ENCODE measurements at regions not wholly inside any gene's neighbourhood (a gene's known extent, or its start where the extent isn't known, plus 50 kb on each side); places are given as distances from the start of the nearest gene placed in this dataset.
"Not testable (repeated sequence)": the region's sequence is repeated elsewhere in the genome, so short reads cannot be mapped to it uniquely, and the experiment has no call there.

DNA sequence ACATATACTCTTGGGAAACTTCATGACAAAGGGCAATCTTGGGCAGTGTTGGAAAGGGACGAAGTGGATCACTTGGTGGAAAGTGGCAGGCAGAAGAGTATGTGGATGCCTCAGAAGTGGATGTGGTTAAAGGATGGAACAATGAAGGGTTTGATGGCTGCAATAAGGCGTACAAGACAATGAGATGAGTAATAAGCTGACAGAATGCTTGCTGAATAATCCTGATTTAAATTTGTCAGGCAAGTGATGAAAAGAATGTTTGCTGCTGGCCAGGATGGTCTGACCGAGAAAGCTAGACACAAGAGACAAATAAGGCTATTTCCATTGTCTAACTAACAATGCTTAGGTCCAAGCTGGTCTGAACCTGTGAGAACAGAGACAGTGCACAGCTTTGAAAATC is 61.6 kb upstream of the CEP85L start:
- Histone ChIP-seq H3K36me3 (replicated peaks) (no peaks in the 10 kb centered on the region), H3K4me3 (no peak overlapping the region), H3K4me1 (no peaks in the 10 kb centered on the region), H3K27me3 (ENCODE audit: low read depth) (no peaks in the 10 kb centered on the region), H3K9me3 (no peaks in the 10 kb centered on the region)
- in situ Hi-C loops (cut with MboI; ENCODE audit: low sequenced_read_pairs): no loop called here
- no peak for DNase-seq (ENCODE audit: low spot score in 2 of 2)

- in situ Hi-C loops (cut with MboI; ENCODE audit: low sequenced_read_pairs): no loop called here
- peaks cover 3% of the 10 kb centered on the region; the same call in 1 of the 2 replicates for H3K4me1 ChIP-seq
- DNase-seq (ENCODE audit: low spot score in 2 of 2): no peak
- no peaks in the 10 kb centered on the region for H3K36me3 ChIP-seq (replicated peaks)
- H3K4me3 ChIP-seq: no peak overlapping the region
- no peaks in the 10 kb centered on the region for H3K27me3 ChIP-seq (ENCODE audit: low read depth)
- no peaks in the 10 kb centered on the region for H3K9me3 ChIP-seq
Measured at GRCh38 chr6:118710616-118711015, 59.2 kb upstream of the CEP85L start.

GRCh38 chr6:118709859-118710350 is 58.5 kb upstream of the CEP85L start:
- peaks cover 3% of the 10 kb centered on the region; the same call in 1 of the 2 replicates for H3K4me1 ChIP-seq
- no peak for DNase-seq (ENCODE audit: low spot score in 2 of 2)
- H3K4me3 ChIP-seq: no peak overlapping the region
- no peaks in the 10 kb centered on the region for H3K27me3 ChIP-seq (ENCODE audit: low read depth)
- no peaks in the 10 kb centered on the region for H3K36me3 ChIP-seq (replicated peaks)
- no peaks in the 10 kb centered on the region for H3K9me3 ChIP-seq
- in situ Hi-C loops (cut with MboI; ENCODE audit: low sequenced_read_pairs): no loop called here

DNA sequence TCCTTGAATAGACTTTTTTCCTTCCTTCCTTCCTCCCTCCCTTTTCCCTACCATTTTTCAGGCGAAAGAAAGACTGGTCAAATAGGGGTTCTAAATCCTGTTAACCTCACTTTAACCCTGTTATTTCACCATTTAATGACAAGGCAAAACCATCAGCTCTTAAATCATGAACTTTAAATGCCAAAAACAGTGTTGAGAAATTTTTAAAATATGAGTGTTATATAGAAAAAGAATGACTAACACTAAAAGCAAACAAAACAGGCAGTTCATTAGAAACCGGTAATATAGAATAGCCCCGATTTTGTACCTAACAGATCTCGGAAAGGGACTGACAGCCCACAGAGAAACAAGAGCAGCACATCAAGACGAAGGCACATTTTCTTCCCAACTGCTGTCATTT is 57.4 kb upstream of the CEP85L start:
- no peaks in the 10 kb centered on the region for H3K36me3 ChIP-seq (replicated peaks)
- in situ Hi-C loops (cut with MboI; ENCODE audit: low sequenced_read_pairs): no loop called here
- H3K4me3 ChIP-seq: no peak overlapping the region
- H3K4me1 ChIP-seq: peaks cover 3% of the 10 kb centered on the region; the same call in 1 of the 2 replicates
- DNase-seq (ENCODE audit: low spot score in 2 of 2): no peak
- H3K9me3 ChIP-seq: no peaks in the 10 kb centered on the region
- no peaks in the 10 kb centered on the region for H3K27me3 ChIP-seq (ENCODE audit: low read depth)

- Histone ChIP-seq H3K4me1 (peaks cover 3% of the 10 kb centered on the region; the same call in 1 of the 2 replicates), H3K9me3 (no peaks in the 10 kb centered on the region), H3K4me3 (no peak overlapping the region), H3K36me3 (replicated peaks) (no peaks in the 10 kb centered on the region), H3K27me3 (ENCODE audit: low read depth) (no peaks in the 10 kb centered on the region)
- no peak for DNase-seq (ENCODE audit: low spot score in 2 of 2)
- in situ Hi-C loops (cut with MboI; ENCODE audit: low sequenced_read_pairs): no loop called here
Measured at GRCh38 chr6:118708055-118708454, 56.7 kb upstream of the CEP85L start.

GRCh38 chr6:118706702-118707101 is 55.3 kb upstream of the CEP85L start:
- Histone ChIP-seq H3K4me3 (no peak overlapping the region), H3K4me1 (peaks cover 3% of the 10 kb centered on the region; the same call in 1 of the 2 replicates), H3K9me3 (no peaks in the 10 kb centered on the region), H3K27me3 (ENCODE audit: low read depth) (no peaks in the 10 kb centered on the region), H3K36me3 (replicated peaks) (no peaks in the 10 kb centered on the region)
- no peak for DNase-seq (ENCODE audit: low spot score in 2 of 2)
- in situ Hi-C loops (cut with MboI; ENCODE audit: low sequenced_read_pairs): no loop called here

DNA sequence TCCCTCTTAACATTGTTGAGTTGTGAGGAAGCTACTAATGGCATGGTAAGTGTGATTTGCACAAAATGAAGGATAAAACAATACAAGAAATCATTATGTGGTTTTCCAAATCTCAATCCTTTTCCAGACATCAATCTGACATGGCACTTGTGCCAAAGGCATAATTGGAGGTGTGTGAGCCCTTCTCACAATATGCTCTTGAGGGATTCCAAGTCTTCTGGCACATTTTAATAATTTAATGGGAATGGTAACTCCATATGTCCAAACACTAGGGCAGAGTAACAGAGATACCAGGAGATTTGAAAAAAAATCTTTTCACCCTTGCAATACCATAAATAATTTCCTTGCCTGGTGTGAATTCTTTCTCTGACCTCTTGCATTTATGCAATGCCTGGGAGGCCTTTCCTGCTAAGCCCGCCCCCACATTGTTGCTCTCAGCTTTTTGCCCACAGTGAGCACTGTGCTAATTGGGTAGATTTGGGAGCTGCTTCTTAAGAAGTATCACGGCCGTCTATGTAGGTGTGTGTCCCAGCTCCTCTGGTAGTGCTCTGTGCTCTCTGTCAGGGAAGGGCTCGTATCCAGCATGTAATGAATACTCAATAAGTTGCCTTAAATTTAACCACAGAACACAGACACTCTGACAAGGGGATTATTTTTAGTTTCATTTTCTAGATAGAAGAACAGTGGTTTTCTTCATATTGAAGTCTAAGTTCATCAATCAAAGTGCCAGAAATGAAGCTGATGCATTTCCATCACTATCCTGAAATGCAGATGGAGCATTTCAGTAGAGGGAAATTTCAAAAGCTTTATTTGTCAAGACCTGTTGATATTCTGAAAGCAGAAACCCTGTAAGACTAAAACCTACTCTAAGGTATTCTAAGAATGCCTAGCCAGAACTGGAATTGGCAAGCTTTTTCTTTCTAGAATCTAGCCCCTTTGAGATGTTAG is 54.4 kb upstream of the CEP85L start:
- H3K4me3 ChIP-seq: no peak overlapping the region
- DNase-seq (ENCODE audit: low spot score in 2 of 2): peak; percentile 15 to 27
- in situ Hi-C loops (cut with MboI; ENCODE audit: low sequenced_read_pairs): no loop called here

GRCh38 chr6:118704915-118705314 is 53.5 kb upstream of the CEP85L start:
- in situ Hi-C loops (cut with MboI; ENCODE audit: low sequenced_read_pairs): no loop called here

More for the DNA sequence above, 54.4 kb upstream of the CEP85L start:
- Histone ChIP-seq H3K9me3 (no peaks in the 10 kb centered on the region), H3K27me3 (ENCODE audit: low read depth) (no peaks in the 10 kb centered on the region), H3K4me1 (peaks cover 3% of the 10 kb centered on the region; the same call in 1 of the 2 replicates), H3K36me3 (replicated peaks) (no peaks in the 10 kb centered on the region)

DNA sequence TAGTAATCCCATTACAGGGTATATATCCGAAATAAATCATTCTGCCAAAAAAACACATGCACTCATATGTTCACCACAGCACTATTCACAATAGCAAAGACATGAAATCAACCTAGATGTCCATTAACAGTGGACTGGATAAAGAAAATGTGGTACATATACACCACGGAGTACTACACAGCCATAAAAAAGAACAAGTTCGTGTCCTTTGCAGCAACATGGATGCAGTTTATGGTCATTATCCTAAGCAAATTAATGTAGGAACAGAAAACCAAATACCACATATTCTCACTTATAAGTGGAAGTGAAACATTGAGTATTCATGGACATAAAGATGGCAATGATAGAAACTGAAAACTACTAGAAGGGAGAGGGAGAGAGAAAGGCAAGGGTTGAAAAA is 49.9 kb upstream of the CEP85L start:
- DNase-seq (ENCODE audit: low spot score in 2 of 2); H3K4me3 ChIP-seq; H3K27me3 ChIP-seq (ENCODE audit: low read depth): not testable (repeated sequence)

More at GRCh38 chr6:118704915-118705314, 53.5 kb upstream of the CEP85L start:
- no peak for DNase-seq (ENCODE audit: low spot score in 2 of 2)
- Histone ChIP-seq H3K36me3 (replicated peaks) (no peaks in the 10 kb centered on the region), H3K4me1 (peaks cover 3% of the 10 kb centered on the region; the same call in 1 of the 2 replicates), H3K9me3 (no peaks in the 10 kb centered on the region), H3K27me3 (ENCODE audit: low read depth) (no peaks in the 10 kb centered on the region), H3K4me3 (no peak overlapping the region)

More for the DNA sequence above, 49.9 kb upstream of the CEP85L start:
- H3K4me1 ChIP-seq; H3K9me3 ChIP-seq; H3K36me3 ChIP-seq (replicated peaks); in situ Hi-C loops (cut with MboI; ENCODE audit: low sequenced_read_pairs): not testable (repeated sequence)
